Occipital lobe (tissue), 1 donor: ENCODE measurements at regions not wholly inside any gene's neighbourhood (a gene's known extent, or its start where the extent isn't known, plus 50 kb on each side); places are given as distances from the start of the nearest gene placed in this dataset.
"Not testable (repeated sequence)": the region's sequence is repeated elsewhere in the genome, so short reads cannot be mapped to it uniquely, and the experiment has no call there.

ENCODE experiments used
- DNase-seq: peaks from one replicate; lab custom pipeline; 2025; lab: John Stamatoyannopoulos, UW

DNA sequence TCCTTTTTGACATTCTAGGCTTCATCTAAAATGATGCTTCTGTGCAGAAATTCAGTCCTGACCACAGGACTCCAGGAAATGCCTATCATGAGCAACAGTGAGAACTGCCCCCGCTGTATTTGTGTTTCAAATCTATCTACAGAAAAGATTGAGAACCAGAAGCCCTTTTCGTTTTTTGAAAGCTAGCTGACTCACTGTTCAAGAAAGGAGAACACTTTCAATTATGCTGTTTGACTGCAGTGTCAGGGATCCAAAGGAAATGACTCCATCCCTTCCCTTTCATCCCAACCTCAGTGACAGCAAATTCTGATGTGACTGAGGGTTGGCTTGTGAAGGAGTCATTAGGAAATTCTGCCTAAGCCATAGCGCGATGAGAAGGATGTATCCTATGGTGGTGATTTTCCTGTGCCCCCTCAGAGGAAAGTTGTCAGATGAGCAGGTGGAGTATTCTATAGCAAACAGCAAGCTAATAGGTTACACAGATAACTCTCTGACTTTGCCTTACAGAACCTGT lies 622.3 kb downstream of the TMEM114 start:
- DNase-seq, result no peak

GRCh38 chr16:7964744-7965143 lies 625.6 kb downstream of the TMEM114 start:
- no peak for DNase-seq

DNA sequence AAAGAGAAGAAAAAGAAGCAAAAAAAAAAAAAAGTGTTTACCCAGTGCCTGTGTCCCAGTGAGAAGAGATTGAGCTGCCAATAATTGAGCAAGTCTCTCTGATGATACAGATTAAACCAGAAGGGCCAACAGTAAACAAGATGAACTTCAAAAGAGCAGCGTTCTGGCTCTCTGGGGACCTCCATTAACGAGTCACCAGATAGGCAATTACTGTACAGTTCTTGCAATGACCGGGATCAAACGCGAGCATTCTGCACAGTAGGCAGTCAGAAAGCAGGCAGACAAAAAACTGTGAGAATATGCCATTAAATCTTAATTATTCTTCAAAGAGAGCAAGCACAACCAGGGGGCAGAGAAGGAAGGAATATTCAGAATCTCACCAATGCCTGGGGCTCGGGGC lies 626.1 kb downstream of the TMEM114 start:
- no peak for DNase-seq

GRCh38 chr16:7962091-7962879 lies 628.0 kb downstream of the TMEM114 start:
- no peak for DNase-seq

DNA sequence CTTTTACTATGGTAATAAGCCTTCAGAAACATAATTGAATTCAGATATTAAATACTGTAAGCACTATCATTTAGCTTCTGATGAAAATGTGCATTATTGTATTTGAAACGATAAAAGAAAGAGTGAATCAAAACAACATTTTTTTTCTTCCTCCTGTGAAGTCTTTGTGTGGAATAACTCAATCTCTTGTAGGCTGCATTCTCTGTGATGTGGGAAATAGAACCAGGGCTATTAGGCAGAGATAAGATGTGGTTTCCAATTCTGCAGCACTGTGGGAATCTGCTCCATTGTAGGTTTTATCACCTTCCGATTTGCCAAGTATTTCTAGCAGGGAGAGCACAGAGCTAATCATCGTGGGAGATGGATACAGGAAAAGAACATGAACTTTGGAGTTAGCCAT lies 624.5 kb downstream of the RBFOX1 start:
- no peak for DNase-seq

GRCh38 chr16:7953360-7953759 lies 620.7 kb downstream of the RBFOX1 start:
- no peak for DNase-seq

GRCh38 chr16:7946142-7946541 lies 613.5 kb downstream of the RBFOX1 start:
- no peak for DNase-seq

GRCh38 chr16:7938175-7938574 lies 605.5 kb downstream of the RBFOX1 start:
- no peak for DNase-seq

- peak; percentile 10 for DNase-seq
These were observed 588.7 kb downstream of the RBFOX1 start for GRCh38 chr16:7921345-7921744.

DNA sequence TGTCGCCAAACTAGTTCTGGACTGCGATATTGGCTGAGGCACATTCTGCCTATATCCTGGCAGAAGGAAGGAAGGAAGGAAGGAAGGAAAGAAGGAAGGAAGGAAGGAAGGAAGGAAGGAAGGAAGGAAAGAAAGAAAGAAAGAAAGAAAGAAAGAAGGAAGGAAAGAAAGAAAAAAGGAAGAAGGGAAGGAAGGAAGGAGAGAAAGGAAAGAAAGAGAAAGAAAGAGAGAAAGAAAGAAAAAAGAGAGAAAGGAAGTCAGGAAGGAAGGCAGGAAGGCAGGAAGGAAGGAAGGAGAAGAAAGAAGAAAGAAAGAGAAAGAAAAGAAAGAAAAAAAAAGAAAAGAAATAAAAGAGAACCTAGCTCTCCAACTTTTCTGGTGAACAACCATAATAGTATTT lies 587.1 kb downstream of the RBFOX1 start:
- no peak for DNase-seq

DNA sequence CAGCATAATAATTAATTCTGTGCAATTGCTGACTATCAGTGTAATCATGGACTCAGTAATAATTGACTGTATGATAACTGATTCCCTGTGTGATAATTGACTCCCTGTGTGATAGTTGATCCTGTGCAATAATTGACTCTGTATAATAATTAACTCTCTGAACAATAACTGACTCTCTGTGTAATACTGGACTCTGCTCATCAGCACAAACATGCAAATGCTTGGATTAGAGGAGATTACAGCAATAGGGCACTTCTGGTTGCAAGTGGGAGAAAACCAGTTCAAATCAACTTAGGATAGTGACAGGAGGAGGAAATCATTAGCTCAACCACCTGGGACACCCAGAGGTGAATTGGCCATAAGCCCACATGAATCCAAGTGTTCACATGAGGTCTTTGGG lies 582.1 kb downstream of the RBFOX1 start:
- no peak for DNase-seq

GRCh38 chr16:7912132-7912531 lies 579.5 kb downstream of the RBFOX1 start:
- no peak for DNase-seq

GRCh38 chr16:7910116-7910515 lies 577.5 kb downstream of the RBFOX1 start:
- DNase-seq, result no peak

DNA sequence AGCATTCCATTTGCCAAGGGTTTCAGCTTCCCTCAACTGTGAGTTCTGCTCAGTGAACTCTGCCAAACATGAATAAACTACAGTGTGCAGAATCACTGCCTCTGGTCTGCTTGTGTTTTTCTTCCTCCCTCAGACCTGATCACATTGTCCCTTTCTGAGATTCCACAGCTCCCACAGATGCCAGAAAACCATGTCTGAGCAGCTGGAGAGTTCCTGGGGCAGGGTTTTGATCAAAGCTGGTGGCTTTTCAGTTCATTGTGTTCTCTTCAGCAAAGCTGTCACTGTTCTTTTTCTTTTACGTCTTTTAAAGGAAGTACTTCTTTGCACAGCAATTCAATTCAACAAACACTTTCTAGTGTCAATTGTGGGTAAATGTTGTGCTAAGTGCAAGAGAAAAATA lies 555.8 kb downstream of the RBFOX1 start:
- peak; percentile 62 for DNase-seq

DNA sequence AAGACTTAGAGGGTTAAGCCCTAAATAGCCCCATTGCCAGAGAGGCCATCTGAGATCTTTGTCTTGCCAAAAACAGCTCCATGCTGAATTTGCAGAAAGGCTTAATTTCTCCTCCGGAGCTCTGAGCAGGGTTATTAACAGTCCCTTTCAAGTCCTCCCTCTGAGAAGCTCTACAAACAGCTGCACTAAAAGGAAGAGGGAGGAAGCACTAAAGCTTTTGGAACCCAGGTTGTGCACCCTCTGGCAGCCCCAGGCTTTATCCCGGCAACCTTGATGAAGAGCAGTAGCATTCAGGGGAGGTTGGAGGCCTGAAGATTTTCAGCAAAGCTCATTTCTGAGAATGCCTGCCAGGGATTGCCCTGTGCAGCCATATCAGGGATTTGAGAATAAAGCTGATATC lies 554.7 kb downstream of the RBFOX1 start:
- DNase-seq, result no peak

DNA sequence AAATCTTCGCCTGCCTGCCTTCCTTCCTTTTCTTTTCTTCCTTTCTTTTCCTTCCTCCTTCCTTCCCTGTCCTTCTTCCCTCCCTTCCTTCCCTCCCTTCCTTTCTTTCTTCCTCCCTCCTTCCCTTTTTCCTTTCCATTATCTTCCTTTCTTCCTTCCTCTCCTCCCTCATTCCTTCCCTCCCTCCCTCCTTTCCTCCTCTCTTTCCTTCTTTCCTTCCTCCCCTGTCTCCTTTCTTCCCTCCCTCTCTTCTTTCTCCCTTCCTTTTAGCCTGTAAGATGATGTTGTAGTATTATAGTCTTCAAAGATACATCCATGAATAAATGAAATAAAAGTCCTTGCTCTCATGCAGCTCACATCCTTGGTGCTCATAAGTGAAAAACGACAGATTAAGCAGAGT lies 539.3 kb downstream of the RBFOX1 start:
- no peak for DNase-seq

DNA sequence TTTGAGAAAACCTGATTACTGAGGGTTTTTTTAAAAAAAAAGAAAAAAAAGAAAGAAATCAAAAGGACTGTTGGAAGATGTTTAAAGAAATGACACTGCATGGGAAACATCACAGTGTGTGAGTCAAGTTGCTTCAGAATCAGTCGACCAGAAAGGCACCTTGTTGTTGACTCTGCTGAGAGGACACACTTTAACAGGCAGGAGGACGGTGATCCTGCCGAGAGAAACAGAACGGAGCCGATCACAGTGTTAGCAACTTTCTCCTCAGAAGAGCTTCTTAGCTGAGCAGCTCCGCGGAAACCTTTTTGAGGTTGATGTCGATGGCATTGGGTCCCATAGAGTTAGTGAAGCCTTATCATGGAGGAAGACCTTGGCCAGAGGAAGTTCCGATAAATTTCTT lies 538.7 kb downstream of the RBFOX1 start:
- DNase-seq, result no peak

- no peak for DNase-seq
These were observed 535.2 kb downstream of the RBFOX1 start for GRCh38 chr16:7867831-7868230.

- no peak for DNase-seq
These were observed 533.5 kb downstream of the RBFOX1 start for GRCh38 chr16:7866144-7866543.

DNA sequence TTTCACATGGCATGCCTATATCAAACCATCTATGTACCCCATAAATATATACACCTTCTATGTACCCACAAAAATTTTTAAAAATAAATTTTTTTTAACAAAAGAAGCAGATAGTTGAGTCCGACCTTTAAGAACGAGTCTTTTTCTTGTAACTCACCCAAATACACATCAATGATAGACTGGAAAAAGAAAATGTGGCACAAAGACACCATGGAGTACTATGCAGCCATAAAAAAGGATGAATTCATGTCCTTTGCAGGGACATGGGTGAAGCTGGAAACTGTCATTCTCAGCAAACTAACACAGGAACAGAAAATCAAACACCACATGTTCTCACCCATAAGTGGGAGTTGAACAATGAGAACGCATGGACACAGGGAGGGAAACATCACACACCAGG lies 532.7 kb downstream of the RBFOX1 start:
- DNase-seq, result not testable (repeated sequence)

GRCh38 chr16:7861891-7862582 lies 529.4 kb downstream of the RBFOX1 start:
- DNase-seq, result no peak

- no peak for DNase-seq
These were observed 520.6 kb downstream of the RBFOX1 start for GRCh38 chr16:7853197-7853596.

GRCh38 chr16:7849841-7850240 lies 517.2 kb downstream of the RBFOX1 start:
- DNase-seq, result no peak
